ENCODE measurements at regions not wholly inside any gene's neighbourhood (a gene's known extent, or its start where the extent isn't known, plus 50 kb on each side); places are given as distances from the start of the nearest gene placed in this dataset.

- no peak for DNase-seq
Observed at GRCh38 chr2:144240656-144241339, 279.1 kb downstream of the ZEB2 start.

- DNase-seq, result no peak
Observed at GRCh38 chr2:144239726-144240125, 280.2 kb downstream of the ZEB2 start.

- no peak for DNase-seq
Observed at GRCh38 chr2:144239306-144239705, 280.6 kb downstream of the ZEB2 start.

- DNase-seq, result no peak
Observed at GRCh38 chr2:144237830-144238627, 281.9 kb downstream of the ZEB2 start.

- DNase-seq, result no peak
Observed at GRCh38 chr2:144237108-144237507, 282.8 kb downstream of the ZEB2 start.

GRCh38 chr2:144235050-144235449, 284.9 kb downstream of the ZEB2 start:
- no peak for DNase-seq

GRCh38 chr2:144234542-144234871, 285.4 kb downstream of the ZEB2 start:
- no peak for DNase-seq

- DNase-seq, result no peak
Observed at GRCh38 chr2:144233733-144234541, 286.0 kb downstream of the ZEB2 start.

GRCh38 chr2:144233317-144233716, 286.6 kb downstream of the ZEB2 start:
- DNase-seq, result no peak

- DNase-seq, result no peak
Observed at GRCh38 chr2:144230448-144231085, 289.4 kb downstream of the ZEB2 start.

- DNase-seq, result no peak
Observed at GRCh38 chr2:144230033-144230432, 289.9 kb downstream of the ZEB2 start.

GRCh38 chr2:144229296-144229695, 290.6 kb downstream of the ZEB2 start:
- no peak for DNase-seq

- no peak for DNase-seq
Observed at GRCh38 chr2:144227427-144228105, 292.4 kb downstream of the ZEB2 start.

GRCh38 chr2:144225076-144225475, 294.8 kb downstream of the ZEB2 start:
- DNase-seq, result no peak

GRCh38 chr2:144224472-144224871, 295.4 kb downstream of the ZEB2 start:
- DNase-seq, result no peak

- no peak for DNase-seq
Observed at GRCh38 chr2:144219979-144220378, 299.9 kb downstream of the ZEB2 start.

GRCh38 chr2:144217853-144218633, 301.9 kb downstream of the ZEB2 start:
- DNase-seq, result no peak

- DNase-seq, result no peak
Observed at GRCh38 chr2:144215701-144216675, 303.9 kb downstream of the ZEB2 start.

- no peak for DNase-seq
Observed at GRCh38 chr2:144215207-144215606, 304.7 kb downstream of the ZEB2 start.

- no peak for DNase-seq
Observed at GRCh38 chr2:144213797-144214196, 306.1 kb downstream of the ZEB2 start.

- DNase-seq, result no peak
Observed at GRCh38 chr2:144211826-144212225, 308.1 kb downstream of the ZEB2 start.
